Stomach (tissue), 8 donors: ENCODE measurements at regions not wholly inside any gene's neighbourhood (a gene's known extent, or its start where the extent isn't known, plus 50 kb on each side); places are given as distances from the start of the nearest gene placed in this dataset.

Source experiments
- DNase-seq, 2 donors: peaks; one replicate each; pipeline versions ENCODE4 v3.0.0 to v3.0.0-alpha.2; 2013 to 2019
- H3K27ac ChIP-seq, 5 donors: fragments of 200-600 bp in 4 of 5; sonication (generic) in 4 of 5; one replicate each; pipeline ENCODE4 v1.5.1; 2013 to 2019; ENCODE audit warnings: mild to moderate bottlenecking in 1 of 5, moderate library complexity in 1 of 5
- H3K27me3 ChIP-seq, 3 donors: fragments of 200-600 bp; sonication (generic); one replicate each; pipeline ENCODE4 v1.5.1; 2017 to 2019; ENCODE audit warnings: mixed run types in 1 of 3
- H3K36me3 ChIP-seq, 4 donors: fragments of 200-600 bp; sonication (generic); 1 replicate in 3 of 4; 2 replicates in 1 of 4; pipeline ENCODE4 v1.5.1; 2016 to 2019
- H3K4me1 ChIP-seq, 4 donors: fragments of 200-600 bp; sonication (generic); one replicate each; pipeline ENCODE4 v1.5.1; 2016 to 2019
- H3K4me3 ChIP-seq, 4 donors: fragments of 200-600 bp; sonication (generic) in 3 of 4; one replicate each; pipeline ENCODE4 v1.5.1; 2016 to 2019; ENCODE audit warnings: mild to moderate bottlenecking in 1 of 4
- H3K9me3 ChIP-seq, 4 donors: fragments of 200-600 bp; sonication (generic); one replicate each; pipeline ENCODE4 v1.5.1; 2016 to 2019
- CTCF ChIP-seq, 7 experiments: fragments of 450-650 bp in 4 of 7; fragments of 200-600 bp in 3 of 7; sonication (generic) in 3 of 7; IDR thresholded peaks; one replicate each; pipeline ENCODE4 v1.5.1; 2016 to 2019; ENCODE audit warnings: antibody characterized with exemption in 7 of 7, control low read depth in 2 of 7, mild to moderate bottlenecking in 1 of 7
- EP300 ChIP-seq: sonication (generic); formaldehyde crosslinking; IDR thresholded peaks from one replicate; pipeline ENCODE4 v1.6.1; 2017; ENCODE audit warnings: antibody characterized with exemption
- POLR2A ChIP-seq, 4 donors: fragments of 450-650 bp; IDR thresholded peaks; one replicate each; pipeline ENCODE4 v1.6.1; 2016; ENCODE audit warnings: antibody characterized with exemption in 4 of 4, control low read depth in 2 of 4, mild to moderate bottlenecking in 1 of 4, moderate library complexity in 1 of 4
- POLR2AphosphoS5 ChIP-seq, 3 donors: sonication (generic); formaldehyde crosslinking; IDR thresholded peaks; one replicate each; pipeline ENCODE4 v1.6.1; 2016; ENCODE audit warnings: antibody characterized with exemption in 3 of 3
- WGBS, 5 donors: extraction: QIAGEN DNeasy Blood & Tissue Kit in 3 of 5; methylation state at CpG; one replicate each; pipeline versions ENCODE4 v1.1.5 to v1.1.7; 2013 to 2018; 5-methylcytosine and 5-hydroxymethylcytosine counted together
- intact Hi-C: fragments of 100-400 bp; cut with DNase I; formaldehyde crosslinking; loops from one replicate; pipeline ENCODE4 v1.15.1; 2023; ENCODE audit warnings: low total_unique reads
- donor health status: healthy with polysubstance abuse.
- donor health status: Bipolar disorder and iron deficiency.
- donor health status: healthy.

- Histone ChIP-seq H3K36me3 (no peaks in the 10 kb centered on the region), H3K4me1 (no peaks in the 10 kb centered on the region), H3K4me3 (no peak overlapping the region), H3K9me3 (peaks cover 0 to 11% (median 0%) of the 10 kb centered on the region in 4 donors), H3K27ac (peak overlapping the region in 1 of 5 donors; percentile 11), H3K27me3 (peaks cover 0 to 49% (median under 1%) of the 10 kb centered on the region in 3 donors)
- DNase-seq = no peak
- TF ChIP-seq CTCF (IDR thresholded peaks at IDR 0.05) = no peak
- TF ChIP-seq EP300 = no peak
- no peak for TF ChIP-seq POLR2AphosphoS5 (IDR thresholded peaks at IDR 0.05)
- no peak for TF ChIP-seq POLR2A (IDR thresholded peaks at IDR 0.05)
- intact Hi-C loops = no loop called here
- 79 to 91% (median 86%) methylated on average over 15 of the region's 15 CpGs for WGBS, 5 donors
Measured at GRCh38 chr16:86681757-86682106, 103.4 kb downstream of the FOXL1 start.

- no peaks in the 10 kb centered on the region for H3K36me3 ChIP-seq
- no peak overlapping the region for H3K4me3 ChIP-seq
- peaks cover 0 to 47% (median 0%) of the 10 kb centered on the region in 3 donors for H3K27me3 ChIP-seq
- intact Hi-C loops = no loop called here
- TF ChIP-seq EP300 (no peak), CTCF (IDR thresholded peaks at IDR 0.05) (no peak), POLR2A (IDR thresholded peaks at IDR 0.05) (no peak), POLR2AphosphoS5 (IDR thresholded peaks at IDR 0.05) (no peak)
- no peaks in the 10 kb centered on the region for H3K4me1 ChIP-seq
- no peak overlapping the region for H3K27ac ChIP-seq
- WGBS, 5 donors = 77 to 86% (median 80%) methylated on average over 13 to 14 of the region's 14 CpGs
- no peak for DNase-seq
- H3K9me3 ChIP-seq = peaks cover 0 to 11% (median 0%) of the 10 kb centered on the region in 4 donors
Measured at GRCh38 chr16:86682219-86682904, 104.0 kb downstream of the FOXL1 start.

- no peak overlapping the region for H3K27ac ChIP-seq
- WGBS, 5 donors = 56 to 72% (median 67%) methylated on average over 8 of the region's 8 CpGs
- no peak for DNase-seq
- H3K4me3 ChIP-seq = no peak overlapping the region
- peaks cover 0 to 40% (median 0%) of the 10 kb centered on the region in 3 donors for H3K27me3 ChIP-seq
- no peaks in the 10 kb centered on the region for H3K36me3 ChIP-seq
- no peaks in the 10 kb centered on the region for H3K4me1 ChIP-seq
- TF ChIP-seq POLR2AphosphoS5 (IDR thresholded peaks at IDR 0.05) (no peak), CTCF (IDR thresholded peaks at IDR 0.05) (no peak), POLR2A (IDR thresholded peaks at IDR 0.05) (no peak), EP300 (no peak)
- H3K9me3 ChIP-seq = peaks cover 0 to 5% (median 0%) of the 10 kb centered on the region in 4 donors
- intact Hi-C loops = no loop called here
Measured at GRCh38 chr16:86683441-86684194, 105.3 kb downstream of the FOXL1 start.

GRCh38 chr16:86685076-86685475 is 106.7 kb downstream of the FOXL1 start:
- TF ChIP-seq POLR2AphosphoS5 (IDR thresholded peaks at IDR 0.05) = no peak
- TF ChIP-seq CTCF (IDR thresholded peaks at IDR 0.05) = no peak
- no peak for TF ChIP-seq EP300
- no peak for TF ChIP-seq POLR2A (IDR thresholded peaks at IDR 0.05)
- WGBS, 5 donors = 72 to 91% (median 80%) methylated on average over 2 of the region's 2 CpGs
- intact Hi-C loops = no loop called here
- H3K36me3 ChIP-seq = no peaks in the 10 kb centered on the region
- no peak overlapping the region for H3K27ac ChIP-seq
- no peak for DNase-seq
- H3K4me3 ChIP-seq = no peak overlapping the region
- no peaks in the 10 kb centered on the region for H3K4me1 ChIP-seq
- no peaks in the 10 kb centered on the region for H3K9me3 ChIP-seq
- H3K27me3 ChIP-seq = peaks cover 0 to 32% (median 0%) of the 10 kb centered on the region in 3 donors
